ENCODE measurements at regions not wholly inside any gene's neighbourhood (a gene's known extent, or its start where the extent isn't known, plus 50 kb on each side); places are given as distances from the start of the nearest gene placed in this dataset.

GRCh38 chr20:50395914-50396488 lies 114.2 kb upstream of the PTPN1 start:
- Histone ChIP-seq H3K27me3 (ENCODE audit: control insufficient read depth, insufficient read depth) (no peaks in the 10 kb centered on the region), H3K27ac (ENCODE audit: low read length) (peak overlapping the region; percentile 94), H3K4me1 (ENCODE audit: control insufficient read depth, insufficient read depth, low read length) (peaks cover 19% of the 10 kb centered on the region), H3K4me3 (ENCODE audit: low read length) (no peak overlapping the region), H3K9me3 (ENCODE audit: control insufficient read depth, low read length) (no peaks in the 10 kb centered on the region)
- ATAC-seq (no peak), DNase-seq (no peak)
- WGBS: 90% methylated on average over 14 of the region's 14 CpGs
- intact Hi-C loops (cut with DNase I): loop anchor here in 2 of 4 donors (5.0 to 10.0 kb wide), 2 partner anchors 91 to 204 kb away; partner anchors contain the start of gene CEBPB (in 1 of the 2)

- Histone ChIP-seq H3K9me3 (ENCODE audit: control insufficient read depth, low read length) (no peaks in the 10 kb centered on the region), H3K27ac (ENCODE audit: low read length) (peak overlapping the region; percentile 94), H3K4me1 (ENCODE audit: control insufficient read depth, insufficient read depth, low read length) (peaks cover 19% of the 10 kb centered on the region), H3K27me3 (ENCODE audit: control insufficient read depth, insufficient read depth) (no peaks in the 10 kb centered on the region), H3K4me3 (ENCODE audit: low read length) (no peak overlapping the region)
- ATAC-seq (no peak), DNase-seq (no peak)
- intact Hi-C loops (cut with DNase I): loop anchor here in 2 of 4 donors (5.0 to 10.0 kb wide), 2 partner anchors 92 to 204 kb away; partner anchors contain the start of gene CEBPB (in 1 of the 2)
- 92% methylated on average over 6 of the region's 6 CpGs for WGBS
These were observed 113.6 kb upstream of the PTPN1 start for GRCh38 chr20:50396623-50397022.

GRCh38 chr20:50397058-50397457 lies 113.1 kb upstream of the PTPN1 start:
- 81% methylated on average over 5 of the region's 5 CpGs for WGBS
- no peaks in the 10 kb centered on the region for H3K27me3 ChIP-seq (ENCODE audit: control insufficient read depth, insufficient read depth)
- no peaks in the 10 kb centered on the region for H3K9me3 ChIP-seq (ENCODE audit: control insufficient read depth, low read length)
- no peak for ATAC-seq
- peak overlapping the region; percentile 94 for H3K27ac ChIP-seq (ENCODE audit: low read length)
- peaks cover 19% of the 10 kb centered on the region for H3K4me1 ChIP-seq (ENCODE audit: control insufficient read depth, insufficient read depth, low read length)
- DNase-seq: peak in 1 of 3 donors; percentile 33
- intact Hi-C loops (cut with DNase I): loop anchor here in 2 of 4 donors (5.0 to 10.0 kb wide), 2 partner anchors 92 to 205 kb away; partner anchors contain the start of gene CEBPB (in 1 of the 2)
- H3K4me3 ChIP-seq (ENCODE audit: low read length): no peak overlapping the region

- Histone ChIP-seq H3K9me3 (ENCODE audit: control insufficient read depth, low read length) (no peaks in the 10 kb centered on the region), H3K4me3 (ENCODE audit: low read length) (no peak overlapping the region), H3K27ac (ENCODE audit: low read length) (peak overlapping the region; percentile 80), H3K27me3 (ENCODE audit: control insufficient read depth, insufficient read depth) (no peaks in the 10 kb centered on the region), H3K4me1 (ENCODE audit: control insufficient read depth, insufficient read depth, low read length) (peaks cover 19% of the 10 kb centered on the region)
- intact Hi-C loops (cut with DNase I): loop anchor here in 2 of 4 donors (5.0 to 10.0 kb wide), 2 partner anchors 93 to 206 kb away; partner anchors contain the start of gene CEBPB (in 1 of the 2)
- DNase-seq (peak in 1 of 3 donors; percentile 43), ATAC-seq (no peak)
- 73% methylated on average over 8 of the region's 8 CpGs for WGBS
These were observed 112.1 kb upstream of the PTPN1 start for GRCh38 chr20:50398064-50398463.

- Histone ChIP-seq H3K4me3 (ENCODE audit: low read length) (no peak overlapping the region), H3K27ac (ENCODE audit: low read length) (peak overlapping the region; percentile 80), H3K9me3 (ENCODE audit: control insufficient read depth, low read length) (no peaks in the 10 kb centered on the region), H3K4me1 (ENCODE audit: control insufficient read depth, insufficient read depth, low read length) (peaks cover 19% of the 10 kb centered on the region), H3K27me3 (ENCODE audit: control insufficient read depth, insufficient read depth) (no peaks in the 10 kb centered on the region)
- intact Hi-C loops (cut with DNase I): loop anchor here in 2 of 4 donors (5.0 to 10.0 kb wide), 2 partner anchors 94 to 206 kb away; partner anchors contain the start of gene CEBPB (in 1 of the 2)
- DNase-seq (peak in 1 of 3 donors; percentile 54), ATAC-seq (no peak)
- 76% methylated on average over 13 of the region's 13 CpGs for WGBS
These were observed 111.7 kb upstream of the PTPN1 start for GRCh38 chr20:50398471-50398820.

- 40% methylated on average over 20 of the region's 20 CpGs for WGBS
- peak overlapping the region; percentile 80 for H3K27ac ChIP-seq (ENCODE audit: low read length)
- DNase-seq (peak; percentile 80 to 93 (median 93)), ATAC-seq (peak; percentile 77 to 78)
- no peaks in the 10 kb centered on the region for H3K27me3 ChIP-seq (ENCODE audit: control insufficient read depth, insufficient read depth)
- no peaks in the 10 kb centered on the region for H3K9me3 ChIP-seq (ENCODE audit: control insufficient read depth, low read length)
- intact Hi-C loops (cut with DNase I): loop anchor here in 2 of 4 donors (5.0 to 10.0 kb wide), 2 partner anchors 94 to 207 kb away; partner anchors contain the start of gene CEBPB (in 1 of the 2)
- peaks cover 21% of the 10 kb centered on the region for H3K4me1 ChIP-seq (ENCODE audit: control insufficient read depth, insufficient read depth, low read length)
- no peak overlapping the region for H3K4me3 ChIP-seq (ENCODE audit: low read length)
These were observed 111.2 kb upstream of the PTPN1 start for GRCh38 chr20:50398821-50399554.

- no peaks in the 10 kb centered on the region for H3K9me3 ChIP-seq (ENCODE audit: control insufficient read depth, low read length)
- 67% methylated on average over 9 of the region's 9 CpGs for WGBS
- H3K27me3 ChIP-seq (ENCODE audit: control insufficient read depth, insufficient read depth): no peaks in the 10 kb centered on the region
- peak overlapping the region; percentile 80 for H3K27ac ChIP-seq (ENCODE audit: low read length)
- intact Hi-C loops (cut with DNase I): loop anchor here in 2 of 4 donors (5.0 to 10.0 kb wide), 2 partner anchors 95 to 207 kb away; partner anchors contain the start of gene CEBPB (in 1 of the 2)
- DNase-seq (no peak), ATAC-seq (no peak)
- no peak overlapping the region for H3K4me3 ChIP-seq (ENCODE audit: low read length)
- peaks cover 20% of the 10 kb centered on the region for H3K4me1 ChIP-seq (ENCODE audit: control insufficient read depth, insufficient read depth, low read length)
These were observed 110.6 kb upstream of the PTPN1 start for GRCh38 chr20:50399555-50399916.

GRCh38 chr20:50399917-50400704 lies 110.1 kb upstream of the PTPN1 start:
- no peaks in the 10 kb centered on the region for H3K27me3 ChIP-seq (ENCODE audit: control insufficient read depth, insufficient read depth)
- H3K27ac ChIP-seq (ENCODE audit: low read length): peak overlapping the region; percentile 80
- peak; percentile 6 to 18 for ATAC-seq
- peaks cover 19% of the 10 kb centered on the region for H3K4me1 ChIP-seq (ENCODE audit: control insufficient read depth, insufficient read depth, low read length)
- H3K9me3 ChIP-seq (ENCODE audit: control insufficient read depth, low read length): no peaks in the 10 kb centered on the region
- 69% methylated on average over 15 of the region's 15 CpGs for WGBS
- DNase-seq: peak in 1 of 3 donors; percentile 57
- H3K4me3 ChIP-seq (ENCODE audit: low read length): no peak overlapping the region
- intact Hi-C loops (cut with DNase I): loop anchor here in 2 of 4 donors (5.0 to 10.0 kb wide), 3 partner anchors 55 to 208 kb away; partner anchors contain the start of gene CEBPB (in 1 of the 2)

- ATAC-seq: no peak
- intact Hi-C loops (cut with DNase I): loop anchor here in 1 of 4 donors (10.0 kb wide), 1 partner anchor 54 kb away; no protein-coding TSS in a partner anchor
These were observed 109.2 kb upstream of the PTPN1 start for GRCh38 chr20:50400705-50401586.

More at GRCh38 chr20:50400705-50401586, 109.2 kb upstream of the PTPN1 start:
- DNase-seq: peak in 1 of 3 donors; percentile 47
- no peaks in the 10 kb centered on the region for H3K27me3 ChIP-seq (ENCODE audit: control insufficient read depth, insufficient read depth)
- peaks cover 24% of the 10 kb centered on the region for H3K4me1 ChIP-seq (ENCODE audit: control insufficient read depth, insufficient read depth, low read length)
- WGBS: 81% methylated on average over 17 of the region's 17 CpGs
- peak overlapping the region; percentile 80 for H3K27ac ChIP-seq (ENCODE audit: low read length)
- H3K9me3 ChIP-seq (ENCODE audit: control insufficient read depth, low read length): no peaks in the 10 kb centered on the region
- no peak overlapping the region for H3K4me3 ChIP-seq (ENCODE audit: low read length)
